GM12891 (cell line): ENCODE measurements at regions not wholly inside any gene's neighbourhood (a gene's known extent, or its start where the extent isn't known, plus 50 kb on each side); places are given as distances from the start of the nearest gene placed in this dataset.

Experiments
- POLR2A ChIP-seq: IDR thresholded peaks from 2 replicates; pipeline ENCODE4 v1.6.1; 2011; ENCODE audit warnings: low read depth, low read length, control low read depth
- POLR2AphosphoS5 ChIP-seq: IDR thresholded peaks from 2 replicates; pipeline ENCODE4 v1.6.1; 2011; ENCODE audit warnings: low read depth, low read length, control low read depth
- POU2F2 ChIP-seq: IDR thresholded peaks from 2 replicates; pipeline ENCODE4 v1.6.1; 2011; ENCODE audit warnings: low read depth, mild to moderate bottlenecking, control low read depth, low read length, moderate library complexity
- TAF1 ChIP-seq: IDR thresholded peaks from 2 replicates; pipeline ENCODE4 v1.6.1; 2011; ENCODE audit warnings: low read depth, low read length, control low read depth

DNA sequence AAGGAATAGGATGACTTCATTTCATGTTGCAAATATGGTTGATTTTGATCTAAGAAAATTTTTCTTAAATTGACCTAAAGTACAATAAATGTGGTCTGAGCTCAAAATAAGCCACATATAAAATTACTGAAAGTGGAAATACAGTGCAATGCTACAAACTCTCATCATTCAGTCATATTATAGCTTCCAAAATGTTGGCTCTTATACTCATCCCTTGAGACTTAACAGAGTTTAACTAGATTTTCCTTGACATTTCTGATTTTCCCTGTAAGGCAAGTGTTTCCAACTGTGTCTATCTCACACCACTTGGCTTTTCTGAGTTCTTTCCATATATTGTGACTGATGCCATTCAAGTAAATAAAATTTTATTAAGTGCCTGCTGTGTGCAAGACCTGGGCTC lies 123.7 kb upstream of the NTF3 start:
- TF ChIP-seq POLR2A (no peak), POLR2AphosphoS5 (no peak), TAF1 (no peak), POU2F2 (no peak)
